Right lobe of liver (tissue), 6 donors: ENCODE measurements at regions not wholly inside any gene's neighbourhood (a gene's known extent, or its start where the extent isn't known, plus 50 kb on each side); places are given as distances from the start of the nearest gene placed in this dataset.
A peak's percentile ranks its signal among the peaks of the same experiment; 100 is the strongest.

ENCODE experiments used
- ATAC-seq, 4 donors: fragments of 200-7000 bp; cut with Tn5 transposase; one replicate each; pipeline ENCODE4 v1.9.1; 2020; ENCODE audit warnings: mild to moderate bottlenecking in 4 of 4, moderate library complexity in 4 of 4
- DNase-seq, 3 donors: peaks; one replicate each; pipeline ENCODE4 v3.0.0-alpha.2; 2020
- H3K27ac ChIP-seq, 3 donors: fragments of 200-600 bp; one replicate each; pipeline ENCODE4 v1.8.0; 2022
- H3K27me3 ChIP-seq, 2 donors: fragments of 200-600 bp; one replicate each; pipeline ENCODE4 v1.8.0; 2022
- H3K36me3 ChIP-seq, 4 donors: fragments of 200-600 bp; sonication (generic) in 1 of 4; one replicate each; pipeline versions ENCODE4 v1.5.1 to v1.8.0; 2017 to 2022; ENCODE audit warnings: control low read depth in 1 of 4
- H3K4me1 ChIP-seq, 4 donors: fragments of 200-600 bp; sonication (generic) in 1 of 4; one replicate each; pipeline versions ENCODE4 v1.5.1 to v1.8.0; 2017 to 2022; ENCODE audit warnings: control low read depth in 1 of 4
- H3K4me3 ChIP-seq, 3 donors: fragments of 200-600 bp; one replicate each; pipeline ENCODE4 v1.8.0; 2022
- H3K9me3 ChIP-seq, 4 donors: fragments of 200-600 bp; sonication (generic) in 1 of 4; one replicate each; pipeline versions ENCODE4 v1.5.1 to v1.8.0; 2017 to 2022; ENCODE audit warnings: control low read depth in 1 of 4
- CTCF ChIP-seq, 4 donors: fragments of 200-600 bp in 3 of 4; fragments of 450-650 bp in 1 of 4; IDR thresholded peaks; one replicate each; pipeline versions ENCODE4 v1.5.1 to v1.8.0; 2016 to 2022; ENCODE audit warnings: antibody characterized with exemption in 4 of 4, mild to moderate bottlenecking in 2 of 4
- POLR2A ChIP-seq: fragments of 450-650 bp; IDR thresholded peaks from one replicate; pipeline ENCODE4 v1.6.1; 2017; ENCODE audit warnings: antibody characterized with exemption, mild to moderate bottlenecking
- whole genome bisulfite sequencing: methylation state at CpG from one replicate; pipeline ENCODE4 v1.1.6; 2018; ENCODE audit warnings: low coverage, low lambda C conversion rate; ENCODE audit not compliant: insufficient coverage; ENCODE audit errors: missing lambda C conversion rate; 5-methylcytosine and 5-hydroxymethylcytosine counted together
- intact Hi-C, 2 donors: fragments of 100-400 bp; cut with DNase I; formaldehyde crosslinking; loops; one replicate each; pipeline versions ENCODE4 v1.11.2 to v1.14.1; 2022
- donor health status: DM: no; HTN: yes; CAD: no.
- donor health status: DM: no; HTN: no; CAD: no.
- donor health status: DM: no; HTN: no; CAD: no.
- donor health status: DM: no; HTN: yes; CAD: no.
- donor health status: DM: no; HTN: yes; CAD: no.

GRCh38 chr4:17385403-17385802 lies 126.5 kb downstream of the QDPR start:
- Histone ChIP-seq H3K4me3 (no peak overlapping the region), H3K9me3 (no peaks in the 10 kb centered on the region), H3K4me1 (no peaks in the 10 kb centered on the region), H3K36me3 (no peaks in the 10 kb centered on the region), H3K27me3 (no peaks in the 10 kb centered on the region), H3K27ac (no peak overlapping the region)
- intact Hi-C loops, result no loop called here
- ATAC-seq, result peak; percentile 90 to 99 (median 96)
- TF ChIP-seq POLR2A, result no peak
- no peak for TF ChIP-seq CTCF (IDR thresholded peaks at IDR 0.05)
- DNase-seq, result peak in 1 of 3 donors; percentile 54
- WGBS, result 5% methylated on average over 2 of the region's 2 CpGs

- intact Hi-C loops, result no loop called here
- ATAC-seq, result no peak
- Histone ChIP-seq H3K27me3 (no peaks in the 10 kb centered on the region), H3K27ac (no peak overlapping the region), H3K4me1 (no peaks in the 10 kb centered on the region), H3K4me3 (no peak overlapping the region), H3K9me3 (no peaks in the 10 kb centered on the region), H3K36me3 (no peaks in the 10 kb centered on the region)
- WGBS, result 80% methylated on average over 2 of the region's 2 CpGs
- DNase-seq, result no peak
- TF ChIP-seq CTCF (IDR thresholded peaks at IDR 0.05) (no peak), POLR2A (no peak)
These were observed 131.5 kb downstream of the QDPR start for GRCh38 chr4:17380347-17380746.

DNA sequence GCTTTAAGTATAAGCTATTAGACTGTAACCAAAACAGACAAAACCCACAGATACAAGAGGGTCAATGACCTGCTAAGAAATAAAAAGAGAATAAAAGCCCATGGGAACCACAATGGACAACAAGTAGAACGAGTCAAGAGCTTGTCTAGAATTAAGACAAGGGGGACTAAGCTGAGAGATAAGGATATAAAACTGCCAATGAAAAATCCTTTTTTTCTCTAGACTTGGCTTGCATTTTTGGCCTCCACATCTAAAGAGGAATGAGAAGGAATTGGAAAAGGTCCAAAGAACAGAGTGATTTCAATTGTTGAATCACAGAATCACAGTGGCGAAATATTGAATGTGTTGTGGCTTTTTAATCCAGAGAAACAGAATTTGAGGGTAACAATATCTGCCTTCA lies 135.7 kb downstream of the QDPR start:
- no peaks in the 10 kb centered on the region for H3K27me3 ChIP-seq
- H3K36me3 ChIP-seq, result no peaks in the 10 kb centered on the region
- no peaks in the 10 kb centered on the region for H3K9me3 ChIP-seq
- WGBS, result 55% methylated on average over 2 of the region's 2 CpGs
- TF ChIP-seq POLR2A (no peak), CTCF (IDR thresholded peaks at IDR 0.05) (no peak)
- no peaks in the 10 kb centered on the region for H3K4me1 ChIP-seq
- H3K27ac ChIP-seq, result no peak overlapping the region
- intact Hi-C loops, result no loop called here
- ATAC-seq, result no peak
- H3K4me3 ChIP-seq, result no peak overlapping the region
- no peak for DNase-seq

- Histone ChIP-seq H3K36me3 (no peaks in the 10 kb centered on the region), H3K27ac (no peak overlapping the region), H3K9me3 (no peaks in the 10 kb centered on the region), H3K4me3 (no peak overlapping the region), H3K4me1 (no peaks in the 10 kb centered on the region), H3K27me3 (no peaks in the 10 kb centered on the region)
- WGBS, result 71% methylated on average over 2 of the region's 2 CpGs
- TF ChIP-seq POLR2A (no peak), CTCF (IDR thresholded peaks at IDR 0.05) (no peak)
- no peak for ATAC-seq
- intact Hi-C loops, result no loop called here
- DNase-seq, result no peak
These were observed 138.2 kb downstream of the QDPR start for GRCh38 chr4:17373666-17374065.

GRCh38 chr4:17370818-17371217 lies 141.1 kb downstream of the QDPR start:
- H3K27me3 ChIP-seq, result no peaks in the 10 kb centered on the region
- H3K36me3 ChIP-seq, result no peaks in the 10 kb centered on the region
- H3K27ac ChIP-seq, result no peak overlapping the region
- H3K4me1 ChIP-seq, result no peaks in the 10 kb centered on the region
- WGBS, result 43% methylated on average over 2 of the region's 2 CpGs
- DNase-seq (no peak), ATAC-seq (no peak)
- H3K9me3 ChIP-seq, result no peaks in the 10 kb centered on the region
- TF ChIP-seq CTCF (IDR thresholded peaks at IDR 0.05) (no peak), POLR2A (no peak)
- H3K4me3 ChIP-seq, result no peak overlapping the region
- intact Hi-C loops, result no loop called here
